Head of caudate nucleus (tissue), 42 donors: ENCODE measurements at regions not wholly inside any gene's neighbourhood (a gene's known extent, or its start where the extent isn't known, plus 50 kb on each side); places are given as distances from the start of the nearest gene placed in this dataset.
"Not testable (repeated sequence)": the region's sequence is repeated elsewhere in the genome, so short reads cannot be mapped to it uniquely, and the experiment has no call there.

Experiments
- DNase-seq, 42 donors: peaks; one replicate each; pipeline versions ENCODE4 v3.0.0 to v3.0.0-alpha.2; 2020 to 2021; ENCODE audit warnings: mixed read lengths in 7 of 42
- intact Hi-C: fragments of 100-400 bp; cut with DNase I; formaldehyde crosslinking; loops from one replicate; pipeline ENCODE4 v1.15.0; 2022

DNA sequence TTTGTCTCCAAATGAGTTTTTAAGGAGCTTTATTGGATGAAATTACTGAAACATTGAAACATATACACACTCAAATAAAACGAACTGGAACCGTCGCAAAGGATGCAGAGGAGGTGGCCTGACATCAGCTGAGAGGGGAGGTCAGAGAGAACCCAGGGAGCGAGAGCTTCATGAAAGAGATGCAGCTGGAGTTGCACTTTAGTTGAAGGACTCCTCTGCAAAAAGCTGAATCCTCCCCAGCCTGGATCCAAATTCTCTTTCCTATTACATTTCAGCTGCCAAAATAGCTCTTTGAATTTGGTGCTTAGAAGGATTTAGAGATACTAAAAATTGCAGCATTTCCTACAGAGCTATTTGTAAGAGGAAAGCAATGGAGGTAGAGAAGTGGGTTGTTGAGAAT is 140.0 kb upstream of the DPP6 start:
- intact Hi-C loops = no loop called here
- peak in 1 of 42 donors; percentile 8 for DNase-seq

DNA sequence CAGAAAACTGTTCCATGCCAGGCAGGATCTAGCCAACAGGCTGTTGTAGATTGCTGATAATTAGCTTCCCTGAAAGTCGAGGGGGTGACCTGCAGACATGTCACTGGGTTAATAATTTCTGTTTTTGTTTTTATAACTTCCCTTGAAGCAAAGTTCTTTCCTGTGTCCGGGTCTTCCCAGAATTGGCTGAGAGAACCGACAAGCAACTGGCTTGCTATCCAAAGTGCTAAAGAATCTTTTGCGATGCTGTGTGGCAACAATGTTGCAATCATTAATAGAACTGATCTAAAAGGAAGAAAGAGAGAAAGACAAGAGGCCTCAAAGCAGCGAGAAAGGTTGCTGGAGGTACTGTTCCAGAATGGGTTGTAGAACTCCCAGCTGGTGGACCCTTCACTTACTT is 132.1 kb upstream of the DPP6 start:
- no peak for DNase-seq
- intact Hi-C loops = no loop called here

DNA sequence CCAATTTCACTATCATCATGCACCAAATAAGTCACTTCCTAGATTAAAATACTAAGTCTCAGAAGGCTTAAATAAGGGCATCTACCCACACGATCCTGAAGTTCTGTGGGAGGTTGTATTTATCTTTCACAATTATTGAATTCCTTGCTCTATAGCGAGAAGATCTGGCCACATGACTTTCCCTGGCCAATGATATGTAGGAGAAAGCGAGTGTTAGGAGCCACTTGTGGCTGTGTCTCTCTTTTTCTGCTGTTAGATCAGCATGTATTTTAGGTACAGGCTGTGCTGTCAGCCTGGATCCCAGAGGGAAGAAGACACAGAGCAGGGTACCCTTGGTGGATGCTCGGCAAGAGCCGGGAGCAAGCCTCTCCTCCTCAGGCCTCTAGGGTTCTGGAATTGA is 131.3 kb upstream of the DPP6 start:
- DNase-seq = peak in 25 of 42 donors; percentile 15 to 76 (median 45)
- intact Hi-C loops = no loop called here

DNA sequence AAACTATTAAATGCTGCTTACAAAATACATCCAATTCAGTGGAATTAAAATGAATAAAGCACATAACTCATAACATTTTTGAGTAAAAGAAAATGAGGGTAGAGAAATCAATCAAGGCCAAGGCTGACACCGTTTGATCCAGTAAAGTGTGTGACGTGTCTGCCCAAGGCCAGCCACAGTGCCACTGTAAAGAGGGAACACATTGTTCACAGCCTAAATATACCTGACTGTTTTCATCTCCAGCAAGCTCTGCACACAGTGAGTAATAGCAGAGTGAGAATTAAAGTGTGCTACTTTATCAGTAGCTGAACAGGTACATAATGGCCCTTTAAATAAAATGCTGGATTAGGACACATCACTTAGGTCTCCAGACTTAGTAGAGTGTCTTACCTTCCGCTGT is 130.8 kb upstream of the DPP6 start:
- intact Hi-C loops = no loop called here
- DNase-seq = peak in 11 of 42 donors; percentile 12 to 59 (median 28)

DNA sequence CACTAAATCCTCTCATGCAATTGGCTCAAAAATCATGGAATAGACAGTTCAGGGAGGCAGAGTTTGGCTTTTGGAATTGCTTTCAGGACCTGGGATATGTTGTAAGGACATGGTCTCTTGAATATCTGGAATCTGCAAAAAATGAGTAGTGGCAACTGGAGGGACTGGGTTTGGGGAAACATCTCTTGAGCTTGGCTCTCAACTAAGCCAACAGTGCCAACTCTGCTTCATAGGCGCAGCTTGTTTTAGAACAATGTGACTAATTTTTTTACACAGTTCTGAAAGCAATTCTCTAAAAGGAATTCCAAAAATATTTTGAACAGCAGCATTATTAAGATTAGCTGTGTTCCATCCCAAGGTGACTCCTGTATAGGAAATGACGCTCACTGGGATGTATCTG is 121.5 kb upstream of the DPP6 start:
- DNase-seq = no peak
- intact Hi-C loops = no loop called here

DNA sequence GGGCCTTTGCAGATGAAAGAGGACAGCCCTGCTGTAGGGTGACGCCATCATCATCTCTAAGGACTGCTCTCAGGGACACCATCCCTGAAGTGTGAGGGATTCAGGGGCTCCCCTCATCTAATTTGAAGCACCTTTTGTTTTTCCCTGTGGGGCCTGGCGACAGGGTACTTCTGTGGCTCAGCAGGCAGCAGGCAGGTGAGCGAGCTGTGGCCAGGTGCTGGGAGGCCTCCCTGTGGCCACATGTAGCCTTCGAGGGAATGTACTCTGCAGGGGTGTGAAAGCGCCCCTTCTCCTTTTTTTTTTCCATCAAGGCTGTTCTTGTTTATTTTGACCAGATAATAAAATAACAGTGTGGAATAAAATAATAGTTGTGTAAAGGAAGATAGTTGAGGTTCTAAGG is 118.2 kb upstream of the DPP6 start:
- no peak for DNase-seq
- intact Hi-C loops = no loop called here

DNA sequence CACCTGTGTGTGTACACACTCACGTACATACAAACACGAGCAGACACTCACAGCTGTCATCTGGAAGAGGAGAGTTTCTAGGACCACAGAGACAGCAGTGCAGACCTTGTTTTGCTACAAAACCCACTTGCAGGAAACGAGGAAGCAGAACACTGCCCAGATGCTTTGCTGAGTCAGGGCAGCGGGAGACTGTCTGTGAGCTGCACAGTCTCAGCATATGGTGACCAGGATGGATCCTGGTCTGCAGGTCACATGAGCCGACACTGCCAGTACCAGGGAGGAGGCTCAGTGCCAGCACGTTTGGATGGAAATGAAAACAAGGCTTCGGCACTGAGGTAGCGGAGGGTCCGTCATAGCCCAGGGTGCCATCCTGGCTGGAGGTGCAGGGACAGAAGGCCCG is 117.6 kb upstream of the DPP6 start:
- DNase-seq = peak in 1 of 42 donors; percentile 36
- intact Hi-C loops = no loop called here

DNA sequence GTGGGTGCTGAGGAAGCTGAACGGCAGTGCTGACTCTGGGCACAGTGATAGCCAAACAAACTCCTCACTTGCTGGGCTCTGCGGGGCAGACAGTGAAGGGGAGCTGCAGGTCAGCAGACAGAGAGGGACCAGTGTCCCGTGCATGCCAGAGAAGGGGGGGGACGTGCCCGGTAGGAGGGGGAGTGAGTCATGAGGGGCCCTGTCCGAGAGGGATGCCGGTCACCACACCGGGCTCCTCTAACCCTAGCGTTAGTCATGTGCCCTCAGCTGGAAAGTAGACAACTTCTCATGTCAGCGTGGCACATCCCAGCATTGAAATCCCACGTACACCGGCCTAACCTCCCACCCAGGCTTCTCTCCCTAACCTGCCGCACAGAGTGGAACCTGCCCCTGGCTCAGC is 117.1 kb upstream of the DPP6 start:
- no peak for DNase-seq
- intact Hi-C loops = no loop called here

DNA sequence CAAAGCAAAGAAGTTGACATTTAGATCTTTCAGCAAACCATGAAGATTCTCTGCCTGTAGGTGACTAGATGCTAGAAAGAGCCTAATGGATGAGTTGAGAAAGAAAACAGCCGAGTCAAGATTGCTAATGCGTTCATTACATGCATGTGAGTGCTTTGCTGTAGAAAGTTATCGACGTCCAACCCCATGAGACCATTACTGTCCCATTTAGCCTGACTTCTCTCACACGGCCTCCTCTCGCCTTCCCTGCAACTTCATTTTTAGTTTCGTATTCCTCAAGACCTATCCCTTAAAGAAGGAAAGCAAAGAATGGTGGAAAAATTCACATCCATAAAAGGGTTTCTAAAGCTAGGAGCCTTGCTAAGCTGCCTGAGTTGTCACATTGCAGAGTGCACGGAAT is 113.7 kb upstream of the DPP6 start:
- intact Hi-C loops = no loop called here
- no peak for DNase-seq

DNA sequence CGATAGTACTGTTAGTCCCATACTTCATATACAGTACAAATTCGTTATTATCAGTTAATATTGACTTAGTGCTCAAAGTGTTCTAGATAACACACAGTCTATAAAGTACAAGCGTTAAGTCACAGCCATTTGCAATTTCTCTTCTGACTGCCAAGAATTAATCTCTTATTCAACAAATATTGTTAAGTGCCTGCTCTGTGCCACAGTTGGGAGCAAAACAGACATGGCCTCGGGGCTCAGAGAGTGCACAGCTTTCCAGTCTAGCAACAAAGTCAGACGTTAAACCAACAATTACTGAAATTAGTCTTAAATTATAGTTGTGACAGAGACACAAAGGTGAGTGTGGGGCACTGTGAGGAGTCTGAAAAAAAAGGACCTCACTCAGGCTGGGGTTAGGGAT is 113.0 kb upstream of the DPP6 start:
- DNase-seq = no peak

DNA sequence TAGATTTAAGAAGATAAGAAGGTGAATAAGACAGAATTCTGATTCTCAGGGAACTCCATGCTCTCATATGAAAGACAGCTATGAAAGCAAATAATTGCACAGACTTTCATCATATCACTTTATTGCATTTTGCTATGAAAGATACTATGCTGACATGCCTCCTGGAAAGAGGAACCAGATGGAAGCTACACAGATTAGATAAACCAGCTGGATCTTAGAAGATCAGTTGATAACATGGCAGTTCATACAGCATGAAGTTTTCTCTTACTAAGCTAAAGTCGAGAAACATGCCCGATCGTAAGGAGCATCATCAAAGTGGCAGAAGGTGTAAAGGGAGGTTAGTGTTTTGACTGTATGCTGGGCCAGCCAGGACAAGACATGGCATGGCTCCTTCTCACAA is 112.5 kb upstream of the DPP6 start:
- intact Hi-C loops = no loop called here
- no peak for DNase-seq

More for the DNA sequence above, 113.0 kb upstream of the DPP6 start:
- intact Hi-C loops = no loop called here

DNA sequence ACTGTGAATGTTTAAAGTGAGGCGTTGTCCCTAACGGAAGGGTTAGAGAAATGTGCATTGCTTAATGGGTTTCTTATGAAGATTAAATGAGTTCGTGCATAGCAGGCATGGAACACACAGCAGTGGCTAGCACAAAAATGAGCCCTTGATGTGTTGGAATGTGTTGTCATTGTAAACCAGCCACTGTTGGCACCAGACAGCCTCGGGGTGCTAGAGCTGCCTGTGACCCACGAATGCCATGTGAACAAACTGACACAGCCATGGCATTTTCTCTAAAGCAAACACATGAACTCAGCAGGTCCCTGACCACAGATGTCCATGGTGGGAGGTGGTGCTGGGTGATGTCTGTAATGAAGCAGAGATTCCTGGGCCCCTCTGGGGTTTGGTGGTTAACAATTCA is 111.1 kb upstream of the DPP6 start:
- intact Hi-C loops = no loop called here
- no peak for DNase-seq

DNA sequence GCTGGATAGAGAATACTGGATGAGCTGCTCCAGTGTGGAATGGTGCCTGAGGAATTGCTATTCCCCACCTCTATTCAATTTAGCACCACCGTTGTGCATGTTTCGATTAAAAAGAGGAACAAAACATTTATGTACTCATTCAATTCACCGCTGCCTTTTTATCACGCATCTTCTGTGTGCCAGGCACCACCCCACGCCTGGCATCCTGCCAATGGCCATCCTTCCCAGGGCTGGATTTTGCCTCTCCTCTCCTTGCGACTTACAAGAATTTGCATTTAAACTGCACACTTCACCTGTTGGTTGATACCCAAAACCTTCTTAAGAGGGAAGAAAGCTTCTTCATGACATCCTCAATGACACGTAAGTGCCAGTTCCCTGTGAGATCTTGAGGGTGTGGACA is 110.2 kb upstream of the DPP6 start:
- no peak for DNase-seq
- intact Hi-C loops = no loop called here

DNA sequence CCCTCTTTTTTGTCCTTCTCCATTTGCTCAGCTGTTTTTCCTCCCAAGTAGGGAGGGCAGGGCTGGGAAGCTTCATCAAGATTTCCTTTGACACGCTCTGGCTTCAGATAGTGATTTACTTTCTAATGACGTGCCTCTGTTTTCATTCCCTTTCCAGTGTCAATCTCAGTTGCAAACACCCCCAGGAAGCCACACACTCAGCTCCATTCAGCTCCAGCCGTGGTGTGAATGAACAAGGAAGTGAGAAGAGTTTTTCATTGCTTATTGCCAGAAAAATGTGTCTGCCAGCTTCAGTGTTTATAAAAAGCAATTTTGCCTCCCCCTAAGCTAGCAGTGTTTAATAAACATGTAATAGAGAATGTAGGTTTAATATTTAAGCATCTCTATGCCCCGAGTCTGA is 108.7 kb upstream of the DPP6 start:
- peak in 8 of 42 donors; percentile 14 to 54 (median 25) for DNase-seq
- intact Hi-C loops = no loop called here

DNA sequence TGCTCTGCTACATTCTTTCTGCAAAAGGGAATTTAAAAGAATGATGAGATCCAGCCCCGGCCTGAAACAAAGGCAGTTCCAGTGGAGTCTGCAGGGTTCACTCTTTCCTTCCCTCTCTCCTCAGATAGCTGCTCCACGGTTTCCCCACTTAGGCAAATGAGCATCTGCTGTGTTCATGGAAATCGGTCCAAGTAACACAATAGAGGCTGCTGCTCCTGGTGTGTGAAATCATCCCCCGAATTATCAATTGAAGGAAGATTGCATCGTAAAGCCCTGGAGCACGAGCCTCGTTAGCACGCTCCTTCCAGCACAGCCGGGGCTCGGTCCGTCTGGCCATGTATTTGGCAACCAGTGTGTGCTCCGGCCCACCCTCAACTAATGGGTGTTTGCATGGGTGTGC is 108.3 kb upstream of the DPP6 start:
- intact Hi-C loops = no loop called here
- peak in 2 of 42 donors; percentile 16 to 38 for DNase-seq

DNA sequence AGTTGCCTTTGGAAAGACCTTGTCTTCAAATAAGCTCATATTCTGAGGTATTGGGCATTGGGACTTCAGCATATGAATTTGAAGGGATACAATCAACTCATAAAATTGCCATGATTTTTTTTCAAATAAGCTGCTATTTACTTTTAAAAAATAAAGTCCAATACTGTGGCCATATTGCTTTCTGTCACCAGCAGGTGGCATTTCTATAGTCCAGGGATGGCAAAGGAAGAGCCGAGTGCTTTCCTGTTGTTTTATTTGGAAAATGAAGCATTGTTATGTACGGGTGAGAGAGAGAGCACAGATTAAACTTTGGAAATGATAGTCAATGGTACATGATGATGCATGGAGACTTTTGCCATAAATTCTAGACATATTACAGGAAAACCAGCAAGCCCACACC is 104.1 kb upstream of the DPP6 start:
- DNase-seq = no peak
- intact Hi-C loops = no loop called here

DNA sequence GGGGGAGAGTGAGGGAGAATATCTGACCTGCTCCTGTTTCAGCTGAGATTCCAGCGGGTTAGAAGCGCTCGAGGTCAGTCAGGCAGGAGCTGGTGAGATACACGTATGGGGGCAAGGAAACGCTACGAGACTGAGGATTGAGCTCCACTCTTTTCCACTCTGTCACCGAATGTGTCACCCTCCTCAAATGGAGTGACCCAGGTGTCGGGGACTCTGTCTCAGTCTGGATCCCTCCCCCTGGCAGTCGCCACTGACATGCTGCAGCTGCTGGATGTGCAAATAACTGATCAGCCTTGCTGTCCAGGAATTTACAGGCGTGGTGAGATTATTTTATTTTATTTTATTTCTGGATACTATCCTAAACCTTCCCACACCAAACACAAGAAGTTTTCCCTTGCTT is 100.9 kb upstream of the DPP6 start:
- DNase-seq = no peak
- intact Hi-C loops = no loop called here

DNA sequence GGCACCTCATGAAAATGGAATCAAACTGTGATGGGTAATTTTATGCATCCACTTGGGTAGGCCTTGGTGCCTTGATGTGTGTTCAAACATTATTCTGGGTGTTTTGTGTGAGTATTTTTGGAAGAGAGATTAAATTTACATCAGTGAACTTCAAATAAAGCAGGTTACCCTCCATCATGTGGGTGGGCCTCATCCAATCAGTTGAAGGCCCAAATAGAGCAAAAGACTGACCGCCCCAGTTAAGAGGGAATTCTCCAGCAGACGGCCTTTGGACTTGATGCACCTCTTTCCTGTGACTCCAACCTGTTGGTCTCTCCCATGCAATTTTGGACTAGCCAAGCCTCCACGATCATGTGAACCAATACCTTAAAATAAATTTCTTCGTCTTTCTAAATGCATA is 97.7 kb upstream of the DPP6 start:
- DNase-seq = no peak
- intact Hi-C loops = no loop called here

DNA sequence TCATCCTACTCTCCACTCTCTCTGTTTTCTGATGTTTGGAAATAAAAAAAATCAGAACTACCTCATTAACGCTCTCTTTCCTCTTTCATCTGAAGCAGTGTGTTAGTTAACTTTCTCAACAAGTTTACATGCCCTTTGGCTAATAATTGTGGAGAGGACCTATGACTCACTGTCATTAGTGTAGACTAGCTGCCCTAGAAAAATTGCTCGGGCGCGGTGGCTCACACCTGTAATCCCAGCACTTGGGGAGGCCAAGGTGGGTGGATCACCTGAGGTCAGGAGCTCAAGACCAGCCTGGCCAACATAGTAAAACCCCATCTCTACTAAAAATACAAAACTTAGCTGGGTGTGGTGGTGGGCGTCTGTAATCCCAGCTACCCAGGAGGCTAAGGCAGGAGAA is 94.5 kb upstream of the DPP6 start:
- intact Hi-C loops, DNase-seq: not testable (repeated sequence)

DNA sequence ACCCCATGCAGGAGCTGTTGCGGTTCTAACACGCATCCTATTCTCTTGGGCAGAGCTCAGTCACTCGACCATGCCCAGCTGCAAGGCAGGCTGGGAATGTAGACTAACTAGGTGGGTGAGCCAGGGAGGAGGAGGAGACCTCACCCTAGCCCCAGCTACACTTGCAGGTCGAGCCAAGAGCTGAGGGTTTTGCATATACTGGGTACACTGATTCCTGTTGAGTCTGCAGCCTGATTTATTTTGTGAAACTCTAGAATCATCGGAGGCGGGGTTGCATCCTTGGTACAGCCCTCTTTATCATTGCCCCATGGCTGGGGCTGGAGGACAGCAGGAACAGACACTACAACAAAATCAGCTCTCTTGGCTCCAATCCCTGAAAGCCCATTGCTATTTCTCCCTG is 93.8 kb upstream of the DPP6 start:
- intact Hi-C loops = not testable (repeated sequence)
- peak in 1 of 42 donors; percentile 6 for DNase-seq

DNA sequence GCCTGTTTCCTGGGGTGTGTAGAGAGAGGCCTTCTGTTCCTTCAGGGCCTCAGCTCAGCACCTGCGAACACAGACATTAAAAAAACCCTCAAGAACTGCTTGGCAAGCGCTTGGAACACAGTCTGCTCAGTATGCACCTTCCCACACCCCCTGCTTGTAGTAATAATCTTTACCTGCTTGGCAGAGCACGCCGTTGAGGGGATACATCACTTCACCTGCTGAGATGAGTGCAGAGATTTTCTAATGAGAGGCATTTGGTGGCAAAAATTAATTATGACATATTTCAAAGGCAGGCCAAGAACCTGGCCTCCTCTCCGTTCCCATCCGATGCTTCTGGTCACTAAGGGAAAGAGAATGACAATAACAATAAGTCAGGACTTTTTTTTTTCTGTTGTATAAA is 93.4 kb upstream of the DPP6 start:
- intact Hi-C loops, DNase-seq: not testable (repeated sequence)

DNA sequence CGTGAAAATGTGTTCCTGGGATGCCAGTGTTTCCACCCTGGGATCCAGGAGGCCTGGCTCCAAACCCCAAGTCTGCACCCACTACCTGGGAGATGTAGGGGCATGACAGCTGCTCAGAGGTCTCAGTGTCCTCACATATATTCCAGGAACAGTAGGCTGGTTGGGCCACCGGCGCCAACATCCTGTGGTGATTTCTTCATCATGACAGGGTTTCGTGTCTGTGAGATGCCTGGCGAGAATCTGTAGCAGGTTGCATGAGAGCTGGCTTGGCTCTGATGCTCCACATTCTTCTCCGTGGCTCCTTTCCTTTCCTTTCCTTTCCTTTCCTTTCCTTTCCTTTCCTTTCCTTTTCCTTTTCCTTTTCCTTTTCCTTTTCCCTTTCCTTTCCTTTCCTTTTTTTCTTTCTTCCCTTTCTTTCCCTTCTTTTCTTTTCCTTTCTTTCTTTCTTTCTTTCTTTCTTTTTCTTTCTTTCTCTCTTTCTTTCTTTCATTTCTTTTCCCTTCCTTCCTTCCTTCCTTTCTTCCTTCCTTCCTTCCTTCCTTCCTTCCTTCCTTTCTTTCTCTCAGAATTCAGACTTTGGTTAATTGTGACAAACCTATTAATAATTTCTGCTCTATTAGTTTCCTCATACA is 87.6 kb upstream of the DPP6 start:
- intact Hi-C loops, DNase-seq: not testable (repeated sequence)
